ENCODE measurements at regions not wholly inside any gene's neighbourhood (a gene's known extent, or its start where the extent isn't known, plus 50 kb on each side); places are given as distances from the start of the nearest gene placed in this dataset.

DNA sequence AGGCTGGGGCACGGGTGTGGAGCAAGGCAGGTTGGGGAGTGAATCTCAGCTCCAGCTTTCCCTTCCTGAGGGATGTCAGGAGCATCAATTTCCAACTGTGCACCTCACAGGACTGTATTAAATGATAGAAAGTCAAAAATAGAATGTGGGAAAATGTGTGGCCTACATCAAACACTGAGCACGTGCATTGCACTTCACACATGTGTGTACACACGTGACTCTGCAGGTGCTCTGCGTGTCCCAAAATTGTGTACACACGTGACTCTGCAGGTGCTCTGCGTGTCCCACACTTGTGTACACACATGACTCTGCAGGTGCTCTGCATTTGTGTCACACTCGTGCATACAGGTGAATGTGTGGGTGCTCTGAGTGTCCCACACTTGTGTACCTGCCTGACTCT lies 577.2 kb upstream of the SALL3 start:
- TF ChIP-seq, protein P1, sequence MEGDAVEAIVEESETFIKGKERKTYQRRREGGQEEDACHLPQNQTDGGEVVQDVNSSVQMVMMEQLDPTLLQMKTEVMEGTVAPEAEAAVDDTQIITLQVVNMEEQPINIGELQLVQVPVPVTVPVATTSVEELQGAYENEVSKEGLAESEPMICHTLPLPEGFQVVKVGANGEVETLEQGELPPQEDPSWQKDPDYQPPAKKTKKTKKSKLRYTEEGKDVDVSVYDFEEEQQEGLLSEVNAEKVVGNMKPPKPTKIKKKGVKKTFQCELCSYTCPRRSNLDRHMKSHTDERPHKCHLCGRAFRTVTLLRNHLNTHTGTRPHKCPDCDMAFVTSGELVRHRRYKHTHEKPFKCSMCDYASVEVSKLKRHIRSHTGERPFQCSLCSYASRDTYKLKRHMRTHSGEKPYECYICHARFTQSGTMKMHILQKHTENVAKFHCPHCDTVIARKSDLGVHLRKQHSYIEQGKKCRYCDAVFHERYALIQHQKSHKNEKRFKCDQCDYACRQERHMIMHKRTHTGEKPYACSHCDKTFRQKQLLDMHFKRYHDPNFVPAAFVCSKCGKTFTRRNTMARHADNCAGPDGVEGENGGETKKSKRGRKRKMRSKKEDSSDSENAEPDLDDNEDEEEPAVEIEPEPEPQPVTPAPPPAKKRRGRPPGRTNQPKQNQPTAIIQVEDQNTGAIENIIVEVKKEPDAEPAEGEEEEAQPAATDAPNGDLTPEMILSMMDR (IDR thresholded peaks at IDR 0.05; ENCODE audit: low read depth, low read length) = no peak
- no peak for TF ChIP-seq EZH2phosphoT487 (IDR thresholded peaks at IDR 0.05; ENCODE audit: low read depth)
